GM23338 (cell line): ENCODE measurements at regions not wholly inside any gene's neighbourhood (a gene's known extent, or its start where the extent isn't known, plus 50 kb on each side); places are given as distances from the start of the nearest gene placed in this dataset.
"Not testable (repeated sequence)": the region's sequence is repeated elsewhere in the genome, so short reads cannot be mapped to it uniquely, and the experiment has no call there.

Experiments
- ATAC-seq: fragments of 200-7000 bp; cut with Tn5 transposase; 3 replicates; pipeline ENCODE4 v1.9.1; 2020
- DNase-seq: peaks from one replicate; pipeline ENCODE4 v3.0.0-alpha.2; 2015; ENCODE audit warnings: low spot score
- H2AFZ ChIP-seq: fragments of 200-600 bp; sonication (generic); 2 replicates; pipeline ENCODE4 v1.8.0; 2016; ENCODE audit warnings: antibody characterized with exemption, mild to moderate bottlenecking, moderate library complexity
- H3F3A ChIP-seq: fragments of 200-600 bp; sonication (generic); replicated peaks from 2 replicates; pipeline ENCODE4 v1.8.0; 2017; ENCODE audit warnings: antibody characterized with exemption, mixed run types, low read depth
- H3K27ac ChIP-seq: fragments of 200-600 bp; sonication (generic); 2 replicates; pipeline ENCODE4 v1.6.1; 2016; ENCODE audit warnings: low read depth
- H3K27me3 ChIP-seq: fragments of 200-600 bp; sonication (generic); 2 replicates; pipeline ENCODE4 v1.8.0; 2016; ENCODE audit warnings: mild to moderate bottlenecking, mixed run types, moderate library complexity; ENCODE audit not compliant: insufficient read depth
- H3K36me3 ChIP-seq: fragments of 200-600 bp; sonication (generic); 2 replicates; pipeline ENCODE4 v1.8.0; 2016; ENCODE audit warnings: mild to moderate bottlenecking; ENCODE audit not compliant: insufficient read depth
- H3K4me1 ChIP-seq: fragments of 200-600 bp; sonication (generic); 2 replicates; pipeline ENCODE4 v1.8.0; 2016; ENCODE audit warnings: mild to moderate bottlenecking, moderate library complexity; ENCODE audit not compliant: insufficient read depth
- H3K4me2 ChIP-seq: fragments of 200-600 bp; sonication (generic); 2 replicates; pipeline ENCODE4 v1.7.1; 2017; ENCODE audit warnings: mixed run types
- H3K4me3 ChIP-seq: fragments of 200-600 bp; sonication (generic); 2 replicates; pipeline ENCODE4 v1.6.1; 2016; ENCODE audit warnings: mixed run types
- H3K79me2 ChIP-seq: fragments of 200-600 bp; sonication (generic); replicated peaks from 2 replicates; pipeline ENCODE4 v1.8.0; 2017; ENCODE audit warnings: mild to moderate bottlenecking; ENCODE audit not compliant: insufficient read depth
- H3K9me2 ChIP-seq: fragments of 200-600 bp; sonication (generic); 2 replicates; pipeline ENCODE4 v1.8.0; 2017; ENCODE audit not compliant: insufficient read depth
- H4K20me1 ChIP-seq: fragments of 200-600 bp; sonication (generic); replicated peaks from 2 replicates; pipeline ENCODE4 v1.8.0; 2017; ENCODE audit warnings: mild to moderate bottlenecking; ENCODE audit not compliant: insufficient read depth
- H3K27ac Mint-ChIP-seq: 2 replicates; pipeline ENCODE4 v1.8.0; 2020; ENCODE audit warnings: inconsistent platforms, mild to moderate bottlenecking, moderate library complexity, mixed read lengths
- H3K27me3 Mint-ChIP-seq: 3 replicates; pipeline ENCODE4 v1.8.0; 2022; ENCODE audit warnings: low read depth, mild to moderate bottlenecking, moderate library complexity, mixed read lengths, inconsistent platforms; ENCODE audit not compliant: insufficient read depth, poor library complexity
- H3K36me3 Mint-ChIP-seq: 3 replicates; pipeline ENCODE4 v1.8.0; 2021; ENCODE audit warnings: low read depth, mild to moderate bottlenecking, inconsistent platforms, moderate library complexity, mixed read lengths
- H3K4me1 Mint-ChIP-seq: 3 replicates; pipeline ENCODE4 v1.8.0; 2020; ENCODE audit warnings: mild to moderate bottlenecking, inconsistent platforms, mixed read lengths
- H3K4me3 Mint-ChIP-seq: 3 replicates; pipeline ENCODE4 v1.8.0; 2021; ENCODE audit warnings: moderate library complexity, mild to moderate bottlenecking, inconsistent platforms, mixed read lengths
- H3K9me3 Mint-ChIP-seq: 3 replicates; pipeline ENCODE4 v1.8.0; 2020; ENCODE audit warnings: moderate library complexity, mild to moderate bottlenecking, inconsistent platforms, mixed read lengths
- CREB1 ChIP-seq: fragments of 250-450 bp; sonication (Bioruptor Pico); IDR thresholded peaks from 2 replicates; pipeline ENCODE4 v1.5.0; 2020; ENCODE audit warnings: low read depth, mild to moderate bottlenecking, moderate library complexity
- EZH2 ChIP-seq: fragments of 200-600 bp; sonication (generic); IDR thresholded peaks from one replicate; pipeline ENCODE4 v1.8.0; 2017; ENCODE audit warnings: antibody characterized with exemption, mild to moderate bottlenecking, low read depth; ENCODE audit not compliant: unreplicated experiment
- EZH2phosphoT487 ChIP-seq: fragments of 200-600 bp; sonication (generic); IDR thresholded peaks from one replicate; pipeline ENCODE4 v1.8.1; 2018; ENCODE audit warnings: antibody characterized with exemption; ENCODE audit not compliant: unreplicated experiment
- JUNB ChIP-seq: IDR thresholded peaks from one replicate; pipeline ENCODE4 v1.6.1; 2016; ENCODE audit warnings: antibody characterized with exemption; ENCODE audit not compliant: unreplicated experiment
- NANOG ChIP-seq: IDR thresholded peaks from 2 replicates; pipeline ENCODE4 v1.6.1; 2016; ENCODE audit warnings: antibody characterized with exemption, borderline replicate concordance
- STAT1 ChIP-seq: IDR thresholded peaks from one replicate; pipeline ENCODE4 v1.6.1; 2016; ENCODE audit warnings: antibody characterized with exemption; ENCODE audit not compliant: unreplicated experiment
- ZNF114 ChIP-seq: fragments of 250-450 bp; sonication (Bioruptor Pico); IDR thresholded peaks from 2 replicates; pipeline ENCODE4 v1.5.0; 2020; ENCODE audit warnings: mild to moderate bottlenecking, moderate library complexity
- TF ChIP-seq, protein P1 (sequence below), 2 experiments: fragments of 200-600 bp in 1 of 2; sonication (generic) in 1 of 2; conservative IDR thresholded peaks; 2 replicates each; pipeline versions ENCODE4 v1.5.1 to v1.6.1; 2016 to 2017; ENCODE audit warnings: antibody characterized with exemption in 2 of 2, low read depth in 2 of 2, mild to moderate bottlenecking in 2 of 2, moderate library complexity in 1 of 2

DNA sequence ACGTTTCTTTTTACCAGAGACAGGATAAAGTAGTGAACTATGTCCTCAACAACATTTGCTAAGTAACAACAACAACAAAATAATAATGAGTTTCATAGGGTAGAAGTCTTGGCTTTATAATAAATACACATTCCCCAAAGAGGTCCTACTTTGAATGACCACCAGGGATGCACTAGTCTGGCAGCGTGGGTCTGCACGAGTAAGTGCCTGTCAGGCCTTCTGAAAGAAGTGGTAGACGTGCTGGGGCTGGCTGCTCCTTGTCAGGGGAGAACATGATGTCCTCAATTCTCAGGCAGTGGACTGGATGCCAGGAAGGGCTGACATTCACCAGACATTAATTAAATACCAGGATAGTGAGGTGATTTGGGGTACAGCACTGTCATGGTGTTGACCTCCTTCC is 331.1 kb downstream of the TMEM38B start:
- Mint-ChIP-seq H3K27me3 (peaks cover 3% of the 10 kb centered on the region), H3K36me3 (peaks cover 12% of the 10 kb centered on the region), H3K4me1 (peaks cover 11% of the 10 kb centered on the region), H3K4me3 (no peak overlapping the region), H3K9me3 (peaks cover 8% of the 10 kb centered on the region), H3K27ac (no peak overlapping the region)
- H3K4me1 ChIP-seq = peaks cover 4% of the 10 kb centered on the region; the same call in 1 of the 2 replicates
- H3K36me3 ChIP-seq = no peaks in the 10 kb centered on the region
- peaks cover 8% of the 10 kb centered on the region for H3K9me2 ChIP-seq
- H3K27ac ChIP-seq = no peak overlapping the region
- H3F3A ChIP-seq = no peaks in the 10 kb centered on the region
- no peak overlapping the region for H2AFZ ChIP-seq
- no peaks in the 10 kb centered on the region for H3K27me3 ChIP-seq
- DNase-seq (peak; percentile 36), ATAC-seq (peak; percentile 57; the same call in 2 of the 3 replicates)
- H3K4me3 ChIP-seq = no peak overlapping the region
- H3K79me2 ChIP-seq = no peaks in the 10 kb centered on the region
- H3K4me2 ChIP-seq = no peak overlapping the region
- no peak for TF ChIP-seq JUNB
- TF ChIP-seq, protein P1, sequence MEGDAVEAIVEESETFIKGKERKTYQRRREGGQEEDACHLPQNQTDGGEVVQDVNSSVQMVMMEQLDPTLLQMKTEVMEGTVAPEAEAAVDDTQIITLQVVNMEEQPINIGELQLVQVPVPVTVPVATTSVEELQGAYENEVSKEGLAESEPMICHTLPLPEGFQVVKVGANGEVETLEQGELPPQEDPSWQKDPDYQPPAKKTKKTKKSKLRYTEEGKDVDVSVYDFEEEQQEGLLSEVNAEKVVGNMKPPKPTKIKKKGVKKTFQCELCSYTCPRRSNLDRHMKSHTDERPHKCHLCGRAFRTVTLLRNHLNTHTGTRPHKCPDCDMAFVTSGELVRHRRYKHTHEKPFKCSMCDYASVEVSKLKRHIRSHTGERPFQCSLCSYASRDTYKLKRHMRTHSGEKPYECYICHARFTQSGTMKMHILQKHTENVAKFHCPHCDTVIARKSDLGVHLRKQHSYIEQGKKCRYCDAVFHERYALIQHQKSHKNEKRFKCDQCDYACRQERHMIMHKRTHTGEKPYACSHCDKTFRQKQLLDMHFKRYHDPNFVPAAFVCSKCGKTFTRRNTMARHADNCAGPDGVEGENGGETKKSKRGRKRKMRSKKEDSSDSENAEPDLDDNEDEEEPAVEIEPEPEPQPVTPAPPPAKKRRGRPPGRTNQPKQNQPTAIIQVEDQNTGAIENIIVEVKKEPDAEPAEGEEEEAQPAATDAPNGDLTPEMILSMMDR (conservative IDR thresholded peaks at IDR 0.05; ENCODE audit: low read depth in 2 of 2) = peak; percentile 11 to 40; a peak in 2 of 4 replicates
- no peaks in the 10 kb centered on the region for H4K20me1 ChIP-seq

DNA sequence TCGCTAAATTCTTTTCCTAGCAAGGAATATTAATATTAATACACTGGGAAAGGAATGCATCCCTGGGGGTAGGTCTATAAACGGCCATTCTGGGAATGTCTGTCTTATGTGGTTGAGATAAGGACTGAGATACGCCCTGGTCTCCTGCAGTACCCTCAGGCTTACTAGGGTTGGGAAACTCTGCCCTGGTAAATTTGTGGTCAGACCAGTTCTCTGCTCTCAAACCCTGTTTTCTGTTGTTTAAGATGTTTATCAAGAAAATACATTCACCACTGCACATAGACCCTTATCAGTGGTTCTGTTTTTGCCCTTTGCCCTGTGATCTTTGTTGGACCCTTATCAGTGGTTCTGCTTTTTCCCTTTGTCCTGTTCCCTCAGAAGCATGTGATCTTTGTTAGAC is 335.8 kb downstream of the TMEM38B start:
- not testable (repeated sequence) for H3K27me3 Mint-ChIP-seq, H3F3A ChIP-seq, H3K4me2 ChIP-seq, H4K20me1 ChIP-seq, H3K27ac ChIP-seq, H2AFZ ChIP-seq, H3K4me3 Mint-ChIP-seq, H3K4me3 ChIP-seq, H3K27ac Mint-ChIP-seq, DNase-seq, H3K4me1 Mint-ChIP-seq, H3K36me3 ChIP-seq, H3K27me3 ChIP-seq, H3K9me2 ChIP-seq, H3K79me2 ChIP-seq, ATAC-seq
- 0 out of 2 replicates have a peak, but pooled peaks cover 10% of the 10 kb centered on the region for H3K4me1 ChIP-seq
- H3K9me3 Mint-ChIP-seq = peaks cover 14% of the 10 kb centered on the region
- peaks cover 13% of the 10 kb centered on the region; the same call in 2 of the 3 replicates for H3K36me3 Mint-ChIP-seq

DNA sequence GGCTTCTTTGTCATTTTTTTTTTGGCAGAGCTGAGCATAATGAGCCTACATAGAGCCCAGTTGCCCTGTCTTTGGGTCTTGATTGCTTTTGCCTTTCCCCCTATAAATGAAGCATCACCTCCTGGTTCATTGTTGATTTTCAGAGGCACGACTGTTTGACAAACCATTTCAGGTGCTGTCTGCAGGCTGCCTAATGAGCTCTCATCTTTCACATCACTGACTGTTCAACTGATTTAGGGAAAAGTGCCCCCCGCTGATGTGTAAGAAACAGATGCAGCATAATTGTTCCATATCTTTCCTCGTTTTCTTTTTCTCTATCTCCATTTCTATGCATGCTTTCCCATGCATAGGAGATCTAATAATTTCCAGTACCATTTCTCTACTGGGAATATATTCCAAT is 338.6 kb downstream of the TMEM38B start:
- no peak for ATAC-seq
- no peaks in the 10 kb centered on the region for H4K20me1 ChIP-seq
- H3K9me2 ChIP-seq = peaks cover 16% of the 10 kb centered on the region
- Mint-ChIP-seq H3K4me3 (no peak overlapping the region), H3K4me1 (peaks cover 14% of the 10 kb centered on the region), H3K9me3 (peaks cover 14% of the 10 kb centered on the region), H3K27ac (no peak overlapping the region; the same call in 1 of the 2 replicates), H3K27me3 (no peaks in the 10 kb centered on the region), H3K36me3 (peaks cover 13% of the 10 kb centered on the region; the same call in 2 of the 3 replicates)
- no peaks in the 10 kb centered on the region for H3K36me3 ChIP-seq
- no peak overlapping the region for H3K27ac ChIP-seq
- peaks cover 25% of the 10 kb centered on the region for H3K4me1 ChIP-seq
- DNase-seq = no peak
- no peaks in the 10 kb centered on the region for H3K79me2 ChIP-seq
- no peak overlapping the region for H3K4me2 ChIP-seq
- no peaks in the 10 kb centered on the region for H3K27me3 ChIP-seq
- H3K4me3 ChIP-seq = no peak overlapping the region
- H3F3A ChIP-seq = no peaks in the 10 kb centered on the region
- H2AFZ ChIP-seq = peak overlapping the region; percentile 50; the same call in 1 of the 2 replicates
- TF ChIP-seq NANOG = no peak
- TF ChIP-seq STAT1 = no peak
- no peak for TF ChIP-seq ZNF114 (CRISPR knock-in tag)
- no peak for TF ChIP-seq EZH2
- no peak for TF ChIP-seq EZH2phosphoT487
- TF ChIP-seq, protein P1 (conservative IDR thresholded peaks at IDR 0.05; ENCODE audit: low read depth in 2 of 2) = no peak
- TF ChIP-seq CREB1 (CRISPR knock-in tag) = no peak
- no peak for TF ChIP-seq JUNB
